ENCODE measurements at regions not wholly inside any gene's neighbourhood (a gene's known extent, or its start where the extent isn't known, plus 50 kb on each side); places are given as distances from the start of the nearest gene placed in this dataset.

GRCh38 chrY:17067307-17067706, 812.7 kb downstream of the CDY2B start:
- no peaks in the 10 kb centered on the region for H3K36me3 ChIP-seq
- intact Hi-C loops (cut with DNase I; ENCODE audit: low total_unique reads), result no loop called here
- TF ChIP-seq, protein P1, sequence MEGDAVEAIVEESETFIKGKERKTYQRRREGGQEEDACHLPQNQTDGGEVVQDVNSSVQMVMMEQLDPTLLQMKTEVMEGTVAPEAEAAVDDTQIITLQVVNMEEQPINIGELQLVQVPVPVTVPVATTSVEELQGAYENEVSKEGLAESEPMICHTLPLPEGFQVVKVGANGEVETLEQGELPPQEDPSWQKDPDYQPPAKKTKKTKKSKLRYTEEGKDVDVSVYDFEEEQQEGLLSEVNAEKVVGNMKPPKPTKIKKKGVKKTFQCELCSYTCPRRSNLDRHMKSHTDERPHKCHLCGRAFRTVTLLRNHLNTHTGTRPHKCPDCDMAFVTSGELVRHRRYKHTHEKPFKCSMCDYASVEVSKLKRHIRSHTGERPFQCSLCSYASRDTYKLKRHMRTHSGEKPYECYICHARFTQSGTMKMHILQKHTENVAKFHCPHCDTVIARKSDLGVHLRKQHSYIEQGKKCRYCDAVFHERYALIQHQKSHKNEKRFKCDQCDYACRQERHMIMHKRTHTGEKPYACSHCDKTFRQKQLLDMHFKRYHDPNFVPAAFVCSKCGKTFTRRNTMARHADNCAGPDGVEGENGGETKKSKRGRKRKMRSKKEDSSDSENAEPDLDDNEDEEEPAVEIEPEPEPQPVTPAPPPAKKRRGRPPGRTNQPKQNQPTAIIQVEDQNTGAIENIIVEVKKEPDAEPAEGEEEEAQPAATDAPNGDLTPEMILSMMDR (IDR thresholded peaks at IDR 0.05), result no peak

GRCh38 chrY:17053041-17053440, 827.0 kb downstream of the CDY2B start:
- no peaks in the 10 kb centered on the region for H3K9me3 ChIP-seq

More at GRCh38 chrY:17067307-17067706, 812.7 kb downstream of the CDY2B start:
- Histone ChIP-seq H3K27ac (no peak overlapping the region), H3K9me3 (no peaks in the 10 kb centered on the region), H3K4me3 (no peak overlapping the region), H3K4me1 (no peaks in the 10 kb centered on the region), H3K27me3 (no peaks in the 10 kb centered on the region)
- no peak for DNase-seq

DNA sequence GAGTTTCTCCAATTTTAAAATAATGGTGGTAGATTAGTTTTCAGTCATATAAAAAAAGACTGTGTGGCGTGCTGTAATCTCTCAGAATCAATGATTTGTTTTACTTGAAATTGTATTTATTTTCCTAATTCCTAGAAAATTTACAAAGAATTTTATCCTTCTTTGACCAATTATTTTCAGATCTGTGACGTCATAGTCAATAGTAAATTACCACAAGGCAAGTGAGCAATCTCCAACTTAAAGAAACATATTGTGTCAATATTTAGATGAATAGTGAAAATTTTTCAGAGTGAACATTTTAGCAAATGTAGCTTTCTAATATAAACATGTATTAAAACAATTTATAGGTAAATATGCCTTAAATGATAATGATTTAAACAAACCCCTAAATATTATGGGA, 829.6 kb downstream of the CDY2B start:
- Histone ChIP-seq H3K27me3 (no peaks in the 10 kb centered on the region), H3K36me3 (no peaks in the 10 kb centered on the region), H3K4me1 (no peaks in the 10 kb centered on the region), H3K9me3 (no peaks in the 10 kb centered on the region), H3K4me3 (no peak overlapping the region), H3K27ac (no peak overlapping the region)
- intact Hi-C loops (cut with DNase I; ENCODE audit: low total_unique reads), result no loop called here
- no peak for DNase-seq
- TF ChIP-seq, protein P1 (IDR thresholded peaks at IDR 0.05), result no peak

More at GRCh38 chrY:17053041-17053440, 827.0 kb downstream of the CDY2B start:
- Histone ChIP-seq H3K4me3 (no peak overlapping the region), H3K27ac (no peak overlapping the region), H3K27me3 (no peaks in the 10 kb centered on the region), H3K4me1 (no peaks in the 10 kb centered on the region), H3K36me3 (no peaks in the 10 kb centered on the region)
- intact Hi-C loops (cut with DNase I; ENCODE audit: low total_unique reads), result no loop called here
- no peak for DNase-seq
- TF ChIP-seq, protein P1 (IDR thresholded peaks at IDR 0.05), result no peak

DNA sequence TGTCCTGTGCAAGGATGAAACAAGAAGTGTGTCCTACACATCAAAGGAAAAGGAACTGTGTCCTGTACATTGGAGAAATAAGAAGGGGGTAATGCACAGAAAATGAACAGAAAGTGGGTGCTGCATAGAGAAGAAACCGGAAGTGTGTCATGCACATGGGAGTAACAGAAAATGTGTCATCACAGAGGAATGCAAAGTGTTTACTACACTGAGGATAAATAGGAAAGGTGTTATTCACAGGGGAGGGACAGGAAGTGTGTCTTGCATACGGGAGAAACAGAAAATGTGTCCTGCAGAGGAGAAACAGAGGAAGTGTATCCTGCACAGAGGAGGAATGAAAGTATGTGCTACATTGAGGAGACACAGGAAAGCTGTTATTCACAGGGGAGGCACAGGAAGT, 834.9 kb downstream of the CDY2B start:
- Histone ChIP-seq H3K36me3 (no peaks in the 10 kb centered on the region), H3K27me3 (no peaks in the 10 kb centered on the region), H3K9me3 (no peaks in the 10 kb centered on the region), H3K27ac (no peak overlapping the region), H3K4me3 (no peak overlapping the region), H3K4me1 (no peaks in the 10 kb centered on the region)
- no peak for DNase-seq
- intact Hi-C loops (cut with DNase I; ENCODE audit: low total_unique reads), result no loop called here
- TF ChIP-seq, protein P1 (IDR thresholded peaks at IDR 0.05), result no peak

DNA sequence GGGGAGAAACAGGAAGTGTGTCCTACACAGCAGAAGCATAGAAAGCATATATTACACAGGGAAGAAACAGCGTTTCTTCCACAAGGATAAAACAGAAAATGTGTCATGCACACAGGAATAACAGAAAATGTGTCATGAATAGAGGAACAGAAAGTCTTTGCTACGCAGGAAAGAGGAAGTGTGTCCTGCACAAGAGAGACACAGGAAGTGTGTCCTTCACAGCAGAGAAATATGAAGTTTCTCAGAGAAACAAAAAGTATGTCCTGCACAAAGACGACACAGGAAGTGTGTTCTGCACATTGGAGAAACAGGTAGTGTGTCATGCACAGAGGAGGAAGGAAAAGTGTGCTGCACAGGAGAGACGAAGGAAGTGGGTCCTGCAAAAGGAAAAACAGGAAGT, 835.3 kb downstream of the CDY2B start:
- TF ChIP-seq, protein P1 (IDR thresholded peaks at IDR 0.05), result no peak
- Histone ChIP-seq H3K36me3 (no peaks in the 10 kb centered on the region), H3K9me3 (no peaks in the 10 kb centered on the region), H3K27ac (no peak overlapping the region), H3K4me1 (no peaks in the 10 kb centered on the region), H3K27me3 (no peaks in the 10 kb centered on the region), H3K4me3 (no peak overlapping the region)
- DNase-seq, result no peak
- intact Hi-C loops (cut with DNase I; ENCODE audit: low total_unique reads), result no loop called here

- TF ChIP-seq, protein P1 (IDR thresholded peaks at IDR 0.05), result no peak
- H3K9me3 ChIP-seq, result no peaks in the 10 kb centered on the region
- DNase-seq, result no peak
- H3K36me3 ChIP-seq, result no peaks in the 10 kb centered on the region
- intact Hi-C loops (cut with DNase I; ENCODE audit: low total_unique reads), result no loop called here
- no peaks in the 10 kb centered on the region for H3K27me3 ChIP-seq
- no peaks in the 10 kb centered on the region for H3K4me1 ChIP-seq
- no peak overlapping the region for H3K4me3 ChIP-seq
- H3K27ac ChIP-seq, result no peak overlapping the region
Observed at GRCh38 chrY:17044272-17044671, 835.7 kb downstream of the CDY2B start.
